NB4 (cell line): ENCODE measurements at regions not wholly inside any gene's neighbourhood (a gene's known extent, or its start where the extent isn't known, plus 50 kb on each side); places are given as distances from the start of the nearest gene placed in this dataset.

Experiments used
- MYC ChIP-seq: IDR thresholded peaks from 2 replicates; pipeline ENCODE4 v1.6.1; 2011; ENCODE audit warnings: low read depth, low read length
- POLR2A ChIP-seq: IDR thresholded peaks from 2 replicates; pipeline ENCODE4 v1.6.1; 2011; ENCODE audit warnings: mild to moderate bottlenecking; ENCODE audit not compliant: insufficient read length; ENCODE audit errors: extremely low read depth
- TF ChIP-seq, protein P1 (sequence below): IDR thresholded peaks from one replicate; pipeline ENCODE4 v1.5.1; 2012; ENCODE audit warnings: low read depth, low read length

DNA sequence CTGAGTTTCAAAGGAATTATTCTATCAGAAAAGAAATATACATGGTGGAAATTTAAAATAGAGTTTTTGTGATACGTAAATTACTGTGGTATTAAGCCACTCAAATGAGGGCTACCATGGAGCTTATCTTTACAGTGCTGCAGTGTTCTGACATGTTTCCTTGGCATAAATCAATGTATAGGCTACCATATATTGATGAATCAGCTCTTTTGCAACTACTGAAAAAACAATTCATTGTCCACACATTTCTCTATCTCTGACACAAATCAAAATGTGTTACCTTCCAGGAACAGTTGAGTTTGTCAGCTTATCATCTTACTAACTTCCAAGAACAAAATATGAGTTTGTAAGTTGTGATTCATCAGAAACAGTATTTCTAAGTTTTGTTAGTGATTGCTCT, 140.3 kb upstream of the CDH18 start:
- TF ChIP-seq POLR2A (no peak), MYC (no peak)
- TF ChIP-seq, protein P1, sequence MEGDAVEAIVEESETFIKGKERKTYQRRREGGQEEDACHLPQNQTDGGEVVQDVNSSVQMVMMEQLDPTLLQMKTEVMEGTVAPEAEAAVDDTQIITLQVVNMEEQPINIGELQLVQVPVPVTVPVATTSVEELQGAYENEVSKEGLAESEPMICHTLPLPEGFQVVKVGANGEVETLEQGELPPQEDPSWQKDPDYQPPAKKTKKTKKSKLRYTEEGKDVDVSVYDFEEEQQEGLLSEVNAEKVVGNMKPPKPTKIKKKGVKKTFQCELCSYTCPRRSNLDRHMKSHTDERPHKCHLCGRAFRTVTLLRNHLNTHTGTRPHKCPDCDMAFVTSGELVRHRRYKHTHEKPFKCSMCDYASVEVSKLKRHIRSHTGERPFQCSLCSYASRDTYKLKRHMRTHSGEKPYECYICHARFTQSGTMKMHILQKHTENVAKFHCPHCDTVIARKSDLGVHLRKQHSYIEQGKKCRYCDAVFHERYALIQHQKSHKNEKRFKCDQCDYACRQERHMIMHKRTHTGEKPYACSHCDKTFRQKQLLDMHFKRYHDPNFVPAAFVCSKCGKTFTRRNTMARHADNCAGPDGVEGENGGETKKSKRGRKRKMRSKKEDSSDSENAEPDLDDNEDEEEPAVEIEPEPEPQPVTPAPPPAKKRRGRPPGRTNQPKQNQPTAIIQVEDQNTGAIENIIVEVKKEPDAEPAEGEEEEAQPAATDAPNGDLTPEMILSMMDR = no peak
